GM10266 (cell line): ENCODE measurements at regions not wholly inside any gene's neighbourhood (a gene's known extent, or its start where the extent isn't known, plus 50 kb on each side); places are given as distances from the start of the nearest gene placed in this dataset.
A peak's percentile ranks its signal among the peaks of the same experiment; 100 is the strongest.

Experiments used
- DNase-seq: peaks from one replicate; pipeline ENCODE4 v3.0.0; 2012; ENCODE audit errors: extremely low spot score
- CTCF ChIP-seq: IDR thresholded peaks from 2 replicates; pipeline ENCODE4 v1.5.1; 2012; ENCODE audit warnings: mild to moderate bottlenecking, low read depth; ENCODE audit not compliant: control insufficient read depth, insufficient read depth; ENCODE audit errors: missing control alignments

- TF ChIP-seq CTCF: no peak
- peak; percentile 4 for DNase-seq
These were observed 1199.1 kb downstream of the SI start for GRCh38 chr3:163879172-163879571.

- no peak for DNase-seq
- TF ChIP-seq CTCF: no peak
These were observed 1199.9 kb downstream of the SI start for GRCh38 chr3:163878396-163878795.

GRCh38 chr3:163877805-163878204 is 1200.5 kb downstream of the SI start:
- no peak for DNase-seq

GRCh38 chr3:163863146-163863545 is 1215.2 kb downstream of the SI start:
- TF ChIP-seq CTCF: no peak
- no peak for DNase-seq

More at GRCh38 chr3:163877805-163878204, 1200.5 kb downstream of the SI start:
- no peak for TF ChIP-seq CTCF

GRCh38 chr3:163852233-163852632 is 1226.1 kb downstream of the SI start:
- no peak for DNase-seq
- TF ChIP-seq CTCF: no peak

GRCh38 chr3:163838769-163839168 is 1239.5 kb downstream of the SI start:
- no peak for DNase-seq
- no peak for TF ChIP-seq CTCF

GRCh38 chr3:163832547-163832946 is 1245.7 kb downstream of the SI start:
- DNase-seq: no peak
- no peak for TF ChIP-seq CTCF
